ENCODE measurements at regions not wholly inside any gene's neighbourhood (a gene's known extent, or its start where the extent isn't known, plus 50 kb on each side); places are given as distances from the start of the nearest gene placed in this dataset.

- TF ChIP-seq CTCF (IDR thresholded peaks at IDR 0.05; ENCODE audit: insufficient read depth, low read length, poor library complexity, severe bottlenecking), result no peak
- Histone ChIP-seq H3K4me3 (replicated peaks; ENCODE audit: low read depth, low read length) (no peak overlapping the region), H3K27me3 (replicated peaks; ENCODE audit: control insufficient read depth, insufficient read depth, low read length) (no peaks in the 10 kb centered on the region), H3K36me3 (ENCODE audit: control insufficient read depth, insufficient read depth, low read length) (no peaks in the 10 kb centered on the region)
- DNase-seq (ENCODE audit: extremely low read depth, insufficient read length), result no peak
Observed at GRCh38 chr18:44033144-44033701, 647.5 kb upstream of the SETBP1 start.

GRCh38 chr18:44035554-44035953, 645.1 kb upstream of the SETBP1 start:
- DNase-seq (ENCODE audit: extremely low read depth, insufficient read length), result no peak
- Histone ChIP-seq H3K4me3 (replicated peaks; ENCODE audit: low read depth, low read length) (no peak overlapping the region), H3K27me3 (replicated peaks; ENCODE audit: control insufficient read depth, insufficient read depth, low read length) (no peaks in the 10 kb centered on the region), H3K36me3 (ENCODE audit: control insufficient read depth, insufficient read depth, low read length) (no peaks in the 10 kb centered on the region)
- no peak for TF ChIP-seq CTCF (IDR thresholded peaks at IDR 0.05; ENCODE audit: insufficient read depth, low read length, poor library complexity, severe bottlenecking)

GRCh38 chr18:44036501-44036900, 644.2 kb upstream of the SETBP1 start:
- no peak for TF ChIP-seq CTCF (IDR thresholded peaks at IDR 0.05; ENCODE audit: insufficient read depth, low read length, poor library complexity, severe bottlenecking)

GRCh38 chr18:44039216-44039615, 641.5 kb upstream of the SETBP1 start:
- DNase-seq (ENCODE audit: extremely low read depth, insufficient read length), result no peak
- Histone ChIP-seq H3K27me3 (replicated peaks; ENCODE audit: control insufficient read depth, insufficient read depth, low read length) (no peaks in the 10 kb centered on the region), H3K4me3 (replicated peaks; ENCODE audit: low read depth, low read length) (no peak overlapping the region), H3K36me3 (ENCODE audit: control insufficient read depth, insufficient read depth, low read length) (no peaks in the 10 kb centered on the region)
- TF ChIP-seq CTCF (IDR thresholded peaks at IDR 0.05; ENCODE audit: insufficient read depth, low read length, poor library complexity, severe bottlenecking), result no peak

More at GRCh38 chr18:44036501-44036900, 644.2 kb upstream of the SETBP1 start:
- Histone ChIP-seq H3K36me3 (ENCODE audit: control insufficient read depth, insufficient read depth, low read length) (no peaks in the 10 kb centered on the region), H3K27me3 (replicated peaks; ENCODE audit: control insufficient read depth, insufficient read depth, low read length) (no peaks in the 10 kb centered on the region), H3K4me3 (replicated peaks; ENCODE audit: low read depth, low read length) (no peak overlapping the region)
- no peak for DNase-seq (ENCODE audit: extremely low read depth, insufficient read length)

- no peak for TF ChIP-seq CTCF (IDR thresholded peaks at IDR 0.05; ENCODE audit: insufficient read depth, low read length, poor library complexity, severe bottlenecking)
- Histone ChIP-seq H3K36me3 (ENCODE audit: control insufficient read depth, insufficient read depth, low read length) (no peaks in the 10 kb centered on the region), H3K27me3 (replicated peaks; ENCODE audit: control insufficient read depth, insufficient read depth, low read length) (no peaks in the 10 kb centered on the region), H3K4me3 (replicated peaks; ENCODE audit: low read depth, low read length) (no peak overlapping the region)
- no peak for DNase-seq (ENCODE audit: extremely low read depth, insufficient read length)
Observed at GRCh38 chr18:44039826-44040225, 640.9 kb upstream of the SETBP1 start.

GRCh38 chr18:44041553-44041952, 639.1 kb upstream of the SETBP1 start:
- no peaks in the 10 kb centered on the region for H3K27me3 ChIP-seq (replicated peaks; ENCODE audit: control insufficient read depth, insufficient read depth, low read length)
- no peak for TF ChIP-seq CTCF (IDR thresholded peaks at IDR 0.05; ENCODE audit: insufficient read depth, low read length, poor library complexity, severe bottlenecking)
- no peaks in the 10 kb centered on the region for H3K36me3 ChIP-seq (ENCODE audit: control insufficient read depth, insufficient read depth, low read length)
- no peak for DNase-seq (ENCODE audit: extremely low read depth, insufficient read length)
- H3K4me3 ChIP-seq (replicated peaks; ENCODE audit: low read depth, low read length), result no peak overlapping the region

All from GM06990 (cell line).